ENCODE measurements at regions not wholly inside any gene's neighbourhood (a gene's known extent, or its start where the extent isn't known, plus 50 kb on each side); places are given as distances from the start of the nearest gene placed in this dataset.

DNA sequence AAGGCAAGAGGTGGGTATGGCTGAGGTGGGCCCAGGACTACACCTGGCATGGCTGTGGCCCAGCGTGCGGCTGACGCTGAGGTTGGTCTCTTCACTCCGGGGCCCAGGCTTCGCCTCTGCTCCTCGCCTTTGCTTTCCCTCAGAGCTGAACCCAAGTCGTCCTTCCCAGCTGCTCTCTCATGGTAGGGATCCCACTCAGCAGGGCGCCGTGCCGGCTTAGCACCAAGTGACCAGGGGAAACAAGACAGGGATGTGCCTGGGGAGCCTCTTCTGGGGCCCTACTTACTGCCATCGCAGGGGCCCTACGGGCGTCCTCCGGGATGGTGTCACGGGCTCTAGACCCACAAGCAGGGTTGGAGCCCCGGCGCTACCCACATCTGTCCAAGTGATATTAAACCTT, 138.1 kb upstream of the ALKAL2 start:
- DNase-seq (ENCODE audit: low read depth) = no peak

- no peak for DNase-seq (ENCODE audit: low read depth)
Observed at GRCh38 chr2:425243-425642, 137.4 kb upstream of the ALKAL2 start.

DNA sequence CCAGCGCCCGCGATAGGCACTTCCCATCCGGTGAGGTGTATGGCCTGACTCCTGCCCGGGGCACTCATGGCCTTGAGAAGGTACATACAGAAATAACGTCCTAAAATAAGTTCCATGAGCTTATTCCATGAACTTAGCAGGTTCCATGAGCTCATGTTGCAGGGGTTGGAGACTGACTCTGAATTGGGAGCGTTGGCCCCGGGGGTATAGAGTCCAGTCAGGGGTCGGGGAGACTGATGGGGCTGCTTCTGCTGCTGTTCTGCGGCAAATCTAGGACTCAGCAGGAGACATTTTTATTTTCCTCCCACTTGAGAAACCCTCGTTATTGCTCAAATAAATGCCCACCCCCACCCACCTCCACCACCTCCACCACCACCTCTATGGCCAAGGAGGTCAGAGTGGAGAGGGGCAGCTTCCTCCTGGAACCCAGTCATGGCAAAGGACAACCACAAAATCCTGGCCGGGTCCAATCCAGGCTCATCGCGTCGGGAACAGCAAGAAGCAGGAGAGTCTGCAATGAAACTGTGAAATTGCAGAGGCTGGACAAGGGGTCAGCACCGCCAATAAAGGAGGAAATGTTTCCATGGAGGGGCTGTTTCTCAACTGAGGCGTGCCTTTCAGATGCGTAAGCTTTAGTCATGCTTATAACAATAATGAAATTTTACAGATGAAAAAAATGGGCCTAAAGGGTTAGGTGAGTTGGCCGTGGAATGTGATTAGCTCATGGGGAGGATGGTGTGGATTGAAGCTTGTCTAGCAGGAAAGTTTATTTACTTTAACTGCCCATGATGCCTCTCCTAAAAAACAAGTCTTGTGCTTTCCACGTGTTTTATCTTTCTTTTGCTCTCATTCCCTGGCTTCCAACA, 136.6 kb upstream of the ALKAL2 start:
- DNase-seq (ENCODE audit: low read depth) = no peak

GRCh38 chr2:423479-423878, 135.6 kb upstream of the ALKAL2 start:
- no peak for DNase-seq (ENCODE audit: low read depth)

GRCh38 chr2:422676-423435, 135.0 kb upstream of the ALKAL2 start:
- DNase-seq (ENCODE audit: low read depth) = no peak

GRCh38 chr2:421406-421805, 133.5 kb upstream of the ALKAL2 start:
- DNase-seq (ENCODE audit: low read depth) = no peak

DNA sequence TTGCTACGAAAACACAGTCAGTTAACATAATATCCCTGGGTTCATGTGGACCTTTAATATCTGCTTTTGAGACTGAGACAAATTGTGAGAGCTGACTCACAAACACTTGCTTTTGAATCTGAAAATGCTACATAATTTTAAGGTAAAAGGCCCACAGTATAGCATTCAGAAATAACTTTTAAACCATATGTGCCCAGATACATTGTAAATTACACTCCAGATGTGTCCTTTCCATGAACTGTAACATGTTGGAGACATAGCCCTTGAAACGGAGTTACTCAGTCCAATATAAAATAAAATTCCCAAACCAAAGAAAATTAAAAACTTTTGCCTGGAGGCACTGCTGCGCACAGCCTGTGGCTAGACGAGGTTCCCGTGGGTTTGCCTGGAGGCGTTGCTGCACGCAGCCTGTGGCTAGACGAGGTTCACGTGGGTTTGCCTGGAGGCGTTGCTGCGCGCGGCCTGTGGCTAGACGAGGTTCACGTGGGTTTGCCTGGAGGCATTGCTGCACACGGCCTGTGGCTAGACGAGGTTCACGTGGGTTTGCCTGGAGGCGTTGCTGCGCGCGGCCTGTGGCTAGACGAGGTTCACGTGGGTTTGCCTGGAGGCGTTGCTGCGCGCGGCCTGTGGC, 131.9 kb upstream of the ALKAL2 start:
- DNase-seq (ENCODE audit: low read depth) = no peak

GRCh38 chr2:417662-418061, 129.8 kb upstream of the ALKAL2 start:
- no peak for DNase-seq (ENCODE audit: low read depth)

- no peak for DNase-seq (ENCODE audit: low read depth)
Observed at GRCh38 chr2:417006-417405, 129.1 kb upstream of the ALKAL2 start.

GRCh38 chr2:415986-416610, 128.2 kb upstream of the ALKAL2 start:
- DNase-seq (ENCODE audit: low read depth) = no peak

DNA sequence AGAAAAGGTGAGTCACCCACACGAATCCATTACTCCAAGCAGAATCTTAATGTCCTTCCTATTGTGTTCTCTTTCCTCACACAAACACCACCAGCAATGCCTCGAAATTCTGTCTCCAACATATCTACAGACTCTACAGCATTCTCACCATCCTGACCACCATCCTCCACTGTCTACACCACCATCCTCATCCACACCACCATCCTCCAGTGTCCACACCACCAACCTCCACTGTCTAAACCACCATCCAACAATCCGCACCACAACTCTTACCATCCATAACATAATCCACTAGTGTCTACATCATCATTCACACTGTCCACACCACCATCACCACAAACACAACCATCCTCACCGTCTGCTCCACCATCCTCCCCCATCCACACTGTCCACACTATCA, 121.6 kb upstream of the ALKAL2 start:
- no peak for DNase-seq (ENCODE audit: low read depth)

DNA sequence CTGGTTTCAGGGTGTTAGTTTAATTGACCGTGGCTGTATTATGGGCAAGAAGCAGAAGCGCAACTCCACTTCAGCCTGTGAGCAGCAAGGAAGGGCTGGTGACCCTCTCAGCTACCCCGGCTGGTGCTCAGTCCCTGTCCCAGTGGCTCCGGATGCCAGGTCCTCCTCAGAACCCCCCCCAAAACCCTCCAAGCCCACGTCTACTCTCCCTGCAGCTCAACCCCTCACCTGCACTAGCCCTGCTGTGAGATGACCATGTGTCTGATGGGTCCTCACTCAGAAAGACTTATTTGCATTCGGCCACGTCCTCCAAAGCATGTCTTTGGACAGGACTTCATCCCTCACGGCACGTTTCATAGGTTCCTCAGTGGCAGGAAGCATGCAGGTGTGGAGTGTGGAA, 119.7 kb upstream of the ALKAL2 start:
- DNase-seq (ENCODE audit: low read depth) = no peak

GRCh38 chr2:406876-407275, 119.0 kb upstream of the ALKAL2 start:
- DNase-seq (ENCODE audit: low read depth) = no peak

DNA sequence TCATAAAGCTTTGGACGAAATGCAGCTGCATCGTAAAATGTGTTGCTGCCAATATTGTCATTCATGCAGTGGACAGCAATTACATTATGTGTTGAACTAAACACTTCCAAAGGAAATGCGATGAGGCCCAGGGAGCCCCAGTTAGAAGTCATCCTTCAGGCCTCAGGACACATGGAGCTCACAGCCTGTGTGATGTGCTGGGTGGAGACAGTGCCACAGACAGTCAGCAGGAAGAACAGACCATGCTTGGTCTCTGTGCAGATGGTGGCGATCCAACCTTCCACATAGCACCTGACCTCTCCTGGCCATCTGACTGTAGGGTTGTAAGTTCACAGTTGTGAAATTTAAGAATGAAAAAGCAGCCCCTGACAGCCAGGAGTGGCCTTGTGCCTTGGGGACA, 118.3 kb upstream of the ALKAL2 start:
- DNase-seq (ENCODE audit: low read depth) = no peak

DNA sequence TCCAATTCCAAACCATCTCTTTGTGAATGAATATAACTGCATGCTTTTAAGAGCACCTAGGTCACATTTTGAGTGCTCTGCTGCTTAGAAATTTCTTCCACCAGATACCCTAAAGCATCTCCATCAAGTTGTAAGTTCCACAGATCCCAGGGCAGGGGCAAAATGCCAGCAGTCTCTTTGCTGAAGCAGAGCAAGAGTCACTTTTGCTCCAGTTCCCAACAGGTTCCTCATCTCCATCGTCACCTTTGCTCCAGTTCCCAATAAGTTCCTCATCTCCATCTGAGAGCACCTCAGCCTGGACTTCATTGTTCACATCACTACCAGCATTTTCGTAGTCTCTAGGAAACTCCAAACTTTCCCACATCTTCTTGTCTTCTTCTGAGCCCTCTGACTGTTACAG, 116.7 kb upstream of the ALKAL2 start:
- DNase-seq (ENCODE audit: low read depth) = no peak

- DNase-seq (ENCODE audit: low read depth) = no peak
Observed at GRCh38 chr2:403682-404081, 115.8 kb upstream of the ALKAL2 start.

GRCh38 chr2:402721-403120, 114.8 kb upstream of the ALKAL2 start:
- DNase-seq (ENCODE audit: low read depth) = no peak

- DNase-seq (ENCODE audit: low read depth) = no peak
Observed at GRCh38 chr2:402206-402605, 114.3 kb upstream of the ALKAL2 start.

- DNase-seq (ENCODE audit: low read depth) = no peak
Observed at GRCh38 chr2:401019-401679, 113.3 kb upstream of the ALKAL2 start.

GRCh38 chr2:397926-398325, 110.0 kb upstream of the ALKAL2 start:
- no peak for DNase-seq (ENCODE audit: low read depth)

DNA sequence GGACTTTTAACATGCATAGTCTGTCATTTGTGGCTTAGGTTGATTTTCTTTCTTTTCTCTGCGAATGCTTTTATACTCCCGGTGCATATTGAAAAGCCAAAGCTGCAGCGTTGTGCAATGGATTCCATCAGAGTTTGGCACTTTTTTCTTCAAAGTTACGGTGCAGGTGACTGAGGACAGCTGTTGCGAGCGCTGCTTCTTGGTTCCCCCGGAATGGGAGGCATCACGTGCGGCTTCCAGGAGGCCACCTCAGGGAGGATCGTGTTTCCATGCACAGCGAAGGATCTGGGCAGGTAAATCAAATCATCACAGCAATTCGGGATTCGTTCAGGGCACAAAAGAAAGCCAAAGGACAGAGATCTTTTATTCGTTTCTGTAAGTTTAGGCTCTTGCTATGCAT, 109.6 kb upstream of the ALKAL2 start:
- no peak for DNase-seq (ENCODE audit: low read depth)

- no peak for DNase-seq (ENCODE audit: low read depth)
Observed at GRCh38 chr2:396903-397302, 109.0 kb upstream of the ALKAL2 start.

Data from stromal cell of bone marrow (primary cell).